HUDEP-2 (cell line): ENCODE measurements at regions not wholly inside any gene's neighbourhood (a gene's known extent, or its start where the extent isn't known, plus 50 kb on each side); places are given as distances from the start of the nearest gene placed in this dataset.

Source experiments
- DNase-seq, 76 experiments: peaks; one replicate each; lab custom pipeline; 2025; ENCODE audit not compliant: unreplicated experiment in 76 of 76; lab: John Stamatoyannopoulos, UW

- DNase-seq, result no peak
Measured at GRCh38 chr12:9271875-9272274, 63.7 kb upstream of the PZP start.

- DNase-seq, result no peak
Measured at GRCh38 chr12:9264546-9264945, 56.4 kb upstream of the PZP start.

GRCh38 chr12:9260931-9261330 lies 52.7 kb upstream of the PZP start:
- DNase-seq, result no peak

GRCh38 chr12:9258676-9259075 lies 50.5 kb upstream of the PZP start:
- no peak for DNase-seq
